ENCODE measurements at regions not wholly inside any gene's neighbourhood (a gene's known extent, or its start where the extent isn't known, plus 50 kb on each side); places are given as distances from the start of the nearest gene placed in this dataset.

DNA sequence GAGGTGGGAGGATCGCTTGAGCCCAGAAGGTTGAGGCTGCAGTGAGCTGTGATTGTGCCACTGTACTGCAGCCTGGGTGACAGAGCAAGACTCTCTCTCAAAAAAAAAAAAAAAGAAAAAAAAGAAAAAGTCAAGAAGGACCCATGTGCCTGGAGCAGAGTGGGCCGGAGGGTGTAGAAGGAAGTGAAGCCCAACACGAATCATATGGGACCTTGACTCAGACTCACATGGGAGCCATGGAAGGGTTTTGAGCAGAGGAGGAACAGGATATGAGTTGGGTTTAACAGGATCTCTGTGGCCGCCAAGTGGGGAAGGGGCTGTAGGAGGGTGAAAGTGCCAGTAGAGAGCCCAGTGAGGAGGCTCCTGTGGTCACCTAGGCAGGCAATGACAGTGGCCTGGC, 165.4 kb downstream of the PHETA1 start:
- TF ChIP-seq, protein P1, sequence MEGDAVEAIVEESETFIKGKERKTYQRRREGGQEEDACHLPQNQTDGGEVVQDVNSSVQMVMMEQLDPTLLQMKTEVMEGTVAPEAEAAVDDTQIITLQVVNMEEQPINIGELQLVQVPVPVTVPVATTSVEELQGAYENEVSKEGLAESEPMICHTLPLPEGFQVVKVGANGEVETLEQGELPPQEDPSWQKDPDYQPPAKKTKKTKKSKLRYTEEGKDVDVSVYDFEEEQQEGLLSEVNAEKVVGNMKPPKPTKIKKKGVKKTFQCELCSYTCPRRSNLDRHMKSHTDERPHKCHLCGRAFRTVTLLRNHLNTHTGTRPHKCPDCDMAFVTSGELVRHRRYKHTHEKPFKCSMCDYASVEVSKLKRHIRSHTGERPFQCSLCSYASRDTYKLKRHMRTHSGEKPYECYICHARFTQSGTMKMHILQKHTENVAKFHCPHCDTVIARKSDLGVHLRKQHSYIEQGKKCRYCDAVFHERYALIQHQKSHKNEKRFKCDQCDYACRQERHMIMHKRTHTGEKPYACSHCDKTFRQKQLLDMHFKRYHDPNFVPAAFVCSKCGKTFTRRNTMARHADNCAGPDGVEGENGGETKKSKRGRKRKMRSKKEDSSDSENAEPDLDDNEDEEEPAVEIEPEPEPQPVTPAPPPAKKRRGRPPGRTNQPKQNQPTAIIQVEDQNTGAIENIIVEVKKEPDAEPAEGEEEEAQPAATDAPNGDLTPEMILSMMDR (IDR thresholded peaks at IDR 0.05; ENCODE audit: poor library complexity), result no peak
- no peak for TF ChIP-seq EZH2 (IDR thresholded peaks at IDR 0.05; ENCODE audit: borderline replicate concordance)

Data from hepatocyte (in vitro differentiated cells).